ENCODE measurements at regions not wholly inside any gene's neighbourhood (a gene's known extent, or its start where the extent isn't known, plus 50 kb on each side); places are given as distances from the start of the nearest gene placed in this dataset.

- no peak overlapping the region; the same call in 1 of the 2 replicates for H3K4ac ChIP-seq (ENCODE audit: low read depth, low read length)
- WGBS (ENCODE audit: extremely low coverage, insufficient read length, low lambda C conversion rate): no CpG with 5 or more reads among the region's 5 CpGs
- H3K9me3 ChIP-seq (ENCODE audit: control insufficient read depth, low read depth, low read length): no peaks in the 10 kb centered on the region
- H3K9me3 Mint-ChIP-seq: peaks cover 6 to 8% of the 10 kb centered on the region in 2 experiments; a peak in 2 of 5 replicates
- no peaks in the 10 kb centered on the region for H3K23me2 ChIP-seq (ENCODE audit: insufficient read length, low read depth, low read length, poor library complexity, severe bottlenecking)
- peaks cover 5 to 12% of the 10 kb centered on the region in 2 experiments; a peak in 3 of 4 replicates for H3K4me1 Mint-ChIP-seq
- no peak overlapping the region for H3K4me3 Mint-ChIP-seq
- H4K20me1 ChIP-seq (ENCODE audit: control insufficient read depth, insufficient read depth, insufficient read length): no peaks in the 10 kb centered on the region
- no peaks in the 10 kb centered on the region; a peak in 1 of 7 replicates for H3K36me3 Mint-ChIP-seq (ENCODE audit: insufficient read depth in 1 of 3, low read depth in 3 of 3)
- no peaks in the 10 kb centered on the region for H3K79me2 ChIP-seq (ENCODE audit: insufficient read depth, low read length)
- no peak overlapping the region for H2AK5ac ChIP-seq (ENCODE audit: insufficient read length, low read length)
- no peak overlapping the region for H2BK120ac ChIP-seq (ENCODE audit: low read depth, low read length, poor library complexity, severe bottlenecking)
- no peak overlapping the region for H3K9ac ChIP-seq (ENCODE audit: extremely low read depth, insufficient read length, low read length)
- no peak overlapping the region for H2BK12ac ChIP-seq (ENCODE audit: insufficient read length, low read depth, low read length)
- no peak overlapping the region for H3K27ac Mint-ChIP-seq
- H2BK5ac ChIP-seq (ENCODE audit: insufficient read length, low read length): no peak overlapping the region
- H4K91ac ChIP-seq (ENCODE audit: insufficient read length, low read depth, low read length): peak overlapping the region; percentile 45
- no peak overlapping the region for H3K14ac ChIP-seq (ENCODE audit: insufficient read depth, low read length)
- H2BK20ac ChIP-seq (ENCODE audit: low read depth, low read length, poor library complexity, severe bottlenecking): no peak overlapping the region
- no peak overlapping the region for H2AFZ ChIP-seq (ENCODE audit: low read length)
- no peak overlapping the region for H2BK15ac ChIP-seq (ENCODE audit: low read depth, low read length)
- H3K18ac ChIP-seq (ENCODE audit: insufficient read length, low read depth, low read length): no peak overlapping the region
- no peak overlapping the region for H3K27ac ChIP-seq (ENCODE audit: insufficient read length, low read depth, low read length)
- H3K56ac ChIP-seq (ENCODE audit: insufficient read length, low read depth, low read length): no peak overlapping the region
- no peak for DNase-seq
- no peaks in the 10 kb centered on the region for H3K4me1 ChIP-seq (ENCODE audit: insufficient read depth, low read length)
- H4K8ac ChIP-seq (replicated peaks; ENCODE audit: insufficient read length, low read depth, low read length): no peak overlapping the region
- no peaks in the 10 kb centered on the region; the same call in 1 of the 2 replicates for H3K27me3 Mint-ChIP-seq (ENCODE audit: low read depth)
- H3K23ac ChIP-seq (ENCODE audit: insufficient read length, low read depth, low read length): no peak overlapping the region
- no peak for TF ChIP-seq CTCF (conservative IDR thresholded peaks at IDR 0.05)
- no peak overlapping the region for H3K4me2 ChIP-seq (ENCODE audit: insufficient read depth, insufficient read length, low read length)
- no peak overlapping the region for H3T11ph ChIP-seq (ENCODE audit: low read length)
- no peaks in the 10 kb centered on the region for H3K27me3 ChIP-seq (ENCODE audit: insufficient read depth, low read length)
- H3K79me1 ChIP-seq (ENCODE audit: insufficient read depth, low read depth, low read length, poor library complexity, severe bottlenecking): no peaks in the 10 kb centered on the region
- no peak overlapping the region for H4K5ac ChIP-seq (ENCODE audit: insufficient read length, low read depth, low read length)
Observed at GRCh38 chr10:42962902-42963231, 114.0 kb upstream of the RET start.

Data from H9 (cell line).